ENCODE measurements at regions not wholly inside any gene's neighbourhood (a gene's known extent, or its start where the extent isn't known, plus 50 kb on each side); places are given as distances from the start of the nearest gene placed in this dataset.
"Not testable (repeated sequence)": the region's sequence is repeated elsewhere in the genome, so short reads cannot be mapped to it uniquely, and the experiment has no call there.

DNA sequence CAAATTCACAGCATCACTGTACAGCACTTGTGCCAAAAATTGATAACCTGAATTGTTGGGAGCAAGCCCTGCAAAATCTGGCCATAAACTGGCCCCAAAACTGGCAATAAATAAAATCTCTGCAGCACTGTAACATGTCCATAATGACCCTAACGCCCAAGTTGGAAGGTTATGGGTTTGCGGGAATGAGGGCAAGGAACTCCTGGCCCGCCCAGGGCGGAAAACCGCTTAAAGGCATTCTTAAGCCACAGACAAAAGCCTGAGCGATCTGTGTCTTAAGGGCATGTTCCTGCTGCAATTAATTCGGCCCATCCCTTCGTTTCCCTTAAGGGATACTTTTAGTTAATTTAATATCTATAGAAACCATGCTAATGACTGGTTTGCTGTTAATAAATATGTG lies 690.1 kb upstream of the EPHA5 start:
- not testable (repeated sequence) for TF ChIP-seq ZNF274 (IDR thresholded peaks at IDR 0.05; ENCODE audit: low read depth, low read length); YY1 (IDR thresholded peaks at IDR 0.05; ENCODE audit: insufficient read depth, insufficient read length)

All from NT2/D1 (cell line).